ENCODE measurements at regions not wholly inside any gene's neighbourhood (a gene's known extent, or its start where the extent isn't known, plus 50 kb on each side); places are given as distances from the start of the nearest gene placed in this dataset.
A peak's percentile ranks its signal among the peaks of the same experiment; 100 is the strongest.
"Not testable (repeated sequence)": the region's sequence is repeated elsewhere in the genome, so short reads cannot be mapped to it uniquely, and the experiment has no call there.

DNA sequence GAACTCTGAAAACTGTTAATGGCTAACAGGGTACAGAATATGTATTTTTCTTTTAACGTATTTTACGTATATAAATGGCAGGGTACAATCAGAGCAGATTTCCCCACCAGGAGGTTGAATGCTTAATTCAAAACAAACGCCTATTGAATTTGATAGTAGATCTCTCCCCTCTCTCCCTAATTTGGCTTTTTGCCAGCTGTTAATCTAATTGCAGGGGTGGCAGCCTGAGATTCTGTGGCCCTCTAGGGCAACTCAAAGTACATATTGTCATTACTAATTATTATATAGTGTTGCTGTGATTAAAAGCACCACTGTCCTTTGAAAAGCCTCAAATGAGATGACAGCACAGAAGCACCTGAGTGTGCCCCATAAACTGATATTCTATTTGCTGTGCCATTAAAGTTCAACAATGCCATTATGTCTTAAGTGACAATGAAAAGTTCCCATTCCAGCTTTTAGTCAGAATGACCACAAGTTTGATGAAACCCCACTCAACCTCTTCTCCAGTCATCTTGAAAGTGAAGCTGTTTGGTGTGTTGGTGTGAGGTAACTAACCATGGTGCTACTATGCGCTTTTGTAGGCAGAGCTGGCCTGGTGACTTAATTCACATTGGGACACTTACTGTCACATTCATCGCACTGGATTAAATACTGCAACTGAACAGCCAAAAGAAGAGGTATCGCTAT lies 351.4 kb downstream of the KCNRG start:
- FAIRE-seq: no peak

DNA sequence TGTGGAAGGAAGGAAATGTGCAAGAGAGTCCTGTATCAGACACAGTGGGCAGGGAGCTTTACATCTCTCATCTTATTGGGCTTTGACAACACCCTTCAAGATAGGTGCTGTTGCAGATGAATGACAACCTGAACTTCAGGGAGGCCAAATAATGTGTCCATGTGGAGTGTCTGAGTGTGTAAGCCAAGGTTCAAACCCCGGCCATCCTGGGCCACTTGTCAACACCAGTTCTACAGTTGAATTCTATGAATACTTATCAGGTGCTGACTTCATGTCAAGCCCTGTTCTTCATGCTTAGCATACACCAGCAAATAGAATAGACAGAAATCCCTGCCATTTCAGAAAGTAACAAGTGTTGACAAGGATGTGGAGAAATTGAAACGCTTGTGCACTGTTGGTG lies 354.4 kb downstream of the KCNRG start:
- FAIRE-seq: no peak

DNA sequence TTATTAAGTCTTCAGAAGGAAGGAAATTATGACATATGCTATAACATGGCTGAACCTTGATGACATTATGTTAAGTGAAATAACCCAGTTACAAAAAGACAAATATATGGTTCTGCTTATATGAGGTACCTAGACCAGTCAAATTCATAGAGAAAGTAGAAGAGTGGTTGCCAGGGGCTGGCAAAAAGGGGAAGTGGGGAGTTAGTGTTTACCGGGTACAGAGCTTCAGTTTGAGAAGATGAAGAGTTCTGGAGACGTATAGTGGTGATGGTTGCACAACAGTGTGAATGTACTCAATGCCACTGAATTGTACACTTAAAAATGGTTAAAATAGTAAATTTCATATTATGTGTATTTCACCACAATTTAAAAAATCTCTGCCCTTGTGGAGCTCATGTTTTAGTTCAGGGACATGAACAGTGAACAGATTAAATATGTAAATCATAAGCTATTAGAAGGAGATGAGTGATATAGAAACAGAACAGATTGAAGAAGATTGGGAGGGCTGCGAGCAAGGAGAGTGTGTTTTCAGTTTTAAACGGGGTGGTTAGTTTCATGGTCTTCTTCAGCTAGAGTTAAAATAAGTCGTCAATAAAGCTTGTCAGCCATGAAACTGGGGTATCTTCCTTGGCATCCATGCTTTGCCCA lies 355.2 kb downstream of the KCNRG start:
- no peak for FAIRE-seq

DNA sequence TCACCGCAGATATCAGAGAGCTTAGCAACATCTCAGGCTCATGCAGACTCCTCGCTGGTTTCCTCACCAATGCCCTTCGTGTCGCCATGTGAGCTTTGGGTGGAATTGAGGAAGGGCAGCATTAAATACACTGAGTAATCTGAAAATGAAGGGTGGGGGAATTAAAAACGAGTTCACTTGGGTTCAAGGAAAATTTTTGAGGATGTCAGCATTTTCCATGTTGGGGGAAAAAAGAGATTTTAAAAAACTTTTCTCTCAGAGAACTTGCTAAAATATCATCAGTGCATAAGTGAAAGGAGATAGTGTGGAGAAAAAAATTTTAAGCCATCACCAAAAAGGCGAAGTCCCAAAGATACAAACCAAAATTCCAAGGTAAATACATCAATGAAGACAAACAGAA lies 359.3 kb downstream of the KCNRG start:
- FAIRE-seq: no peak

DNA sequence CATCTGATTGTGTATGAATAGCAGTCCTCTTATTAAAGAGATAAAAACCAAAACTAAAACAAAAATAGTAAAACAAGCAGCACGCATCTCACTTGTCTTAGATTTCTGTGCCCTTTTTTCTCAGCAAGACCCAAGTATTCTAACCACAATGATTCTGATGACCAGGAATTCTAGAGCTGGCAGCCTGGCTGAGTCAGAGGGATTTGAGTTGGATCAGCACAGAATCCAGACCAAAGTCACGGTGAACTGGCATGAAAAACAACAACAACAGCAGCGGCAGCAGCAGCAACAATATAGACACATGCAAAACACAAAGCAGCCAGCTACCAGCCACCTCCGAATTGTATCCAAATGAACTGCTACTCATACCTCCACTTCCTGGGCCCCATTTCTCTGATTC lies 360.5 kb downstream of the KCNRG start:
- FAIRE-seq: no peak

DNA sequence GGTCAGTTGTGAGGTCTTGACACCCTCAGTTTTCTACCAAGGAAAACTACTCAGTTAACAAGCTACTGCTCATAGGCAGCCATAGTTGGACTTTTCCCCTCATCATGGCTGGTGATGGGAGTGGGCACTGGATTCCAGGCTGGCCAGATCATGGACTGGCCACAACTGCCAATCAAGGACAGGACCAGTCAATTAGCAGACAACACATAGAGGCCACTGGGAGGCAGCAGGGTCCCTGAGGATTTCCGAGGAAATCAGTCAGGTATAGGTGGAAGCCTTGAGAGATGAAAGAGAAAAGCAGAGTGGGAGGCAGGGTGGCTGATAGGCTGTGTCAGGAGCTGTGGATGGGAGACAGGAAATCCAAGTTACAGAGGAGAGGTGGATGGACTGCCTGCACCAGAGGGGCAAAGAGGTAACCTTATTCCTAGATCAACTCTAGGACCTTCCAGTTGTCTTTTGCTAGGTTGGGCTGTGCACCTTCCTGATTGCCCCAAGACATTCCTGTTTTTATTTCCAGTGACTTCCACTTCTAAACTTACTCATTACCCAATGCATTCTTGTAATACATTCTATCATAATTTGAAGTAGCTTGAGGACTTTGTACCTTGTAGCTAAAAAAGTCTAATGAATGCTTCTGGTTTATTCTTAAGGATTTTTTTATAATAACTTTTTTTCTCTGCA lies 361.8 kb downstream of the KCNRG start:
- no peak for FAIRE-seq

DNA sequence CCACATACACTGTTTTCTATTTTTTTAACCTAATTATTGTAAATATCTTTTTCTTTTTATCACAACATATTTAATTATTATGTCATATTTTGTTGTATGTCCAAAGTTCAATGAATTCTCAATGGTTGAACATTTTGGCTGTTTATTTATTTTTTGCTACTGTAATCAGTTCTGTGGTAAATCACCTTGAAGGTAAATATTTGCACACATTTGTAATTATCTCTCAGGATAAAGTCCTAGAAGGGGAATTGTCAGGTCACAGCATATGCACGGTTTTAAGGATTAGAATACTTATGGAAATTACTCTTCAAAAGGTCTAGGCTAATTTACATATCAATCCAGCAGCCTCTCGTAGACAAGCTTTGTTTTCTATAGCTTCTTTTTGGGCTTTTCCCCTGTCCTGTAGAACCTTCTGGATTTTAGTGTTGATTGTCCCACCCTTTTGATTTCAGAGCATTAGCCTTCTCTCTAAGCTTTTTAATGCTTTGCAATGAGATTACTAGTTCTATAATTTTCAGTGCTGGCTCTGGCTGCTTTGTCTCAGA lies 362.6 kb downstream of the KCNRG start:
- FAIRE-seq: peak; percentile 36

DNA sequence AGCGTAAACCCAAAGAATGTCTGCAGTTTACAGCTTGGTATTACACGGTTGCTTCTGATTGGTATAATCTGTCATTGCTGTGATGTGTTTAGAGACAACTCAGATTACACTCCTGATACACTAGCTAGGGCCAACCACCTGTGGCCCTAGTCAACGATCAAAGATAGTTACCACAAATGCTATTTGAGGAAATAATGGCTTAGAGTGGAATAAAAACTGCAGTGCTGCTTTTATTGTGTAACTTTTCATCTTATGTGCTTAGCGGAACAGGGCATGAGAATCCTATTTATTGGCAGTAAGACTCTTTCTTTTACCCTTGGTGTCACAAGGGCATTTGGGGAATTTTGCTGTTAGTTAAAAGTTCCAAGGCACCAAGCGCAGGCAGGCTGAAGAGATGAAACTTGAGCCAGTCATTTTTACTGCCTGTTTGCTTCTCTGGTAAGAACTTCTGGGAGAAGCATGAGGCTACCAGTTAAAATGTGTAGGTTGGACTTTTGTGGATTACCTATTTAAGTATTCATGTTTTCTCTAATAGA lies 363.3 kb downstream of the KCNRG start:
- no peak for FAIRE-seq

DNA sequence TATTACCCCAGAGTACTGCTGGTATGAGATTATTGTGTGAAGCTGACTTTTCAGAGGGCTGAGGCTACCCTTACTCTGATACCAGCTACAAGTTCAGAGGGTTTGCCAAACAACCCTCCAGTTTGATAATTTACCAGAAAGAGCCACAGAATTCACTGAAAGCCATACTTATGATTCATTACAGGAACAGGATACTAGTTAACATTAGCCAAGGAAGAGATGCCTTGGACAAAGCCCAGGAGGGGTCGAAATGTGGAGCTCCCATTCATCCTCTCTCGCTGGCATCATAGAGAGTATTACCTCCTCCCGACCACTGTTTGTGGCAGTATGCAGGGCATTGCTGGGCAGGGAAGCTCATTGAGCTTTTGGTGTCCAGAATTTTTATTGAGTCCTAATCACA lies 364.3 kb downstream of the KCNRG start:
- FAIRE-seq: no peak

DNA sequence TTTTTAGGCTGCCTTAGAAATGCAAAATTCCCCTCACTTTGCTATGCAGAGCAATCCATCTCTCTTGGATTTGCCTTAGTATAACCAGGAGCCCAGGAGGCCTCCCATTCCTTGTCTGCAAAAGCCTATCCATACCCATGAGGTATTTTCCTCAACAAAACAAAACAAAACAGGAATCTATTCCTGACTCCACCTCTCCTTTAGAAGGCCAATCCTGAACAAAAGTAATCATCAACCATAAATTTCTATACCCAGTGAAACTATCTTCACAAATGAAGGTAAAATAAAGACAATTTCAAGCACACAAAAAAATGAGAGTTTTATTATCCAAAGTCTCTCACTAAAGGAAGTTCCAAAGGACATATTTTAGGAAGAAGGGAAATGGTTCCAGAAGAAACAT lies 365.7 kb downstream of the KCNRG start:
- no peak for FAIRE-seq

DNA sequence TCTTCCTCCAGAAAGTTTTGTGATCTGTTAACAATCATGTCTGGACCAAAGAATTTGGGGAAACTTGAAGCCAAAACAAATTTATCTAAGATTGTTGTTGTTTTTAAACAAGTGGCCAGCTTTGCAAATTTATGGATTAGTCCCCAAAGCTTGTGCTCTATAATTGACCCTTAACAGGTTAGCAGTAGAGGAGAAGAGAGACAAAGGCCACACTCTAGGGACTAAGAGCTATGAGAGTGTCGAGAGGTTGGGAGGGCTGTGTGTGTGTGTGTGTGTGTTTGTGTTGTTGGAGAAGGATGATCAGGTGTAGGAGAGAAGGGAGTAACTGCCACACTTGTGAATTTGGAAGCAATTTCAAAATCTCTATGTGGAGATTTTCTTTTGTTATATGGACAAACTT lies 367.3 kb downstream of the KCNRG start:
- FAIRE-seq: no peak

DNA sequence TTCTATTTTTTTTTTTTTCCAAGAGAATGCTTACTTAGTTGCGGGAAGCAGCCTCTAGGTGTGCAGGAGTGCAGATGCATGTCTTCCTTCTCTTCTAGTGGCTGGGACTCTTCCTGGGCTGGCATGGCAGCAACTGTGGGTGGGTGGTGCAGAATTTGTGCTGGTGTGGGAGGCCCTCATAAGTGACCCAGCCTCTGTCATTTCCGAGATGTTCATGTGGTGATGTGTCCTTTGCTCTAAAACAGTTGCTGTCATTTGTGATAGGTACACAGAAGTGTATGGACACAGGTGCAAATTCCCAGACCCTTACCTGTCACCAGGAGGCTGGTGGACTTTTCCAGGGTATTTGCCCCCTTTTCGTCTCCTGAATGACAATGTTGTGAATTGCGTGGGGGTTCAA lies 367.7 kb downstream of the KCNRG start:
- no peak for FAIRE-seq

DNA sequence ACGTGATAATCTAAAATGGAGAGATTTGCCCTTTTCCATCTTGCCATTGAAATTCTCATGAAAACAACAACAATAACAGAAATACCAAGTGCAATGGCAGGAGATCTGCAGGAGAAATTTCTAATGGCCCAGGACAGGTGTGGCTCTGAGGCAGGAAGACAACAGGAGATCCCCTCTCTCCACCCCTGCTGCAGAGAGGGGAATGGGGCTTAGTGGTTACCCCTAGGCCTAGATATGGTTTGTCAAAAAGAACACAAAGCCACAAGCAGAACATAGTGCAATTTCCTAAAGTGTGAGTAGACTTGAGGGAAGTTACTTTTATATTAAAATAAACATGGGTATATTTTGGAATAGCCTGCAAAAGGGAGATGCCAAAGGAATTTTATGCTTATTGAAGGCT lies 369.5 kb downstream of the KCNRG start:
- no peak for FAIRE-seq

DNA sequence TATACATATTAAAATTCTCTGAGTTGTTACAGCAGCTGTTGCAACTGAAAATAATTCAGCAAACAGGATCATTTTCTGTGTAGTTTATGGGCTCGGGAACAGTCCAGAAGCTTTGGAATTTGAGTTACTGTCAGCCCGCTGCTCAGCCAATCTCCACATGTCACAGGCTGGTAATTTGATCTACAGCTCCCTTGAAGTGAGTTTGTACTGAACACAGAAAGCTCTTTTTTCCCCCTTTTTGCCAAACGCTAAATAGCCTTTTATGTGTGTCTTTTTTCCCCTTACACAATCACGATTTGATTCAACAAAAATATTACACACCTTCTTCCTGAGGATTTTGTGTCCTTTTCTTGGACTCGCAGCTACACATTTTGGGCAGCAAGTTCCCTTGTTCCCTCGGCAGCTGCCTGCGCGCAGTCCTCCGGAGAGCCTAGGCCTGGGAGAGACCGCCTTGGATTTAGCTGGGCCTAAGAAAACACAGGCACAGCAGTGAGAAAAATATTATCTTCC lies 371.4 kb downstream of the KCNRG start:
- no peak for FAIRE-seq

DNA sequence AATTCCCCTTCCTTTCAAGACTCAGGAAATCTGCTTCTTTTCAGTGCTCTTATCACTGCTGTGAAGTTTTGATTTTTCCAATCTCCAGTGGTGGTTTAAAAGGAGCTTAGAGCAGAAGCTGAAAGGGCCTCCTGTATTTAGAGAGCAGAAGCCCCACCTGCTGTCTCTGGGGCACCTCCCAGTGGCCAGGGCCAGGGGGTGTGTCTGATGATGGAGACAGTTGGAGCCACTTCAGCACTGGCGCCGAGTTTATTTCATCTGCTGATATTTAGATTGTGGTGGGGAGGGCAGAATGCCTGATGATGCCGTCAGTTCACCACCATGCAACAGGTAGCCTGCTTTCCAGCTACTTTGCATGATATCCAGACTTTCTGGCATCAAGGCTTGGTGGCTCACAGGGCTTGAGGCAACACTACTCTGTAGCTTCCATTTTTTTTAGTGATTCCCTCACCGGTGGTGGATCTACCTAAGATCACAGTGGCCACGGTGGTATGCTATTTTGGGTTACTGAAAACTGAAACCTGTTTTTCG lies 371.9 kb downstream of the KCNRG start:
- no peak for FAIRE-seq

DNA sequence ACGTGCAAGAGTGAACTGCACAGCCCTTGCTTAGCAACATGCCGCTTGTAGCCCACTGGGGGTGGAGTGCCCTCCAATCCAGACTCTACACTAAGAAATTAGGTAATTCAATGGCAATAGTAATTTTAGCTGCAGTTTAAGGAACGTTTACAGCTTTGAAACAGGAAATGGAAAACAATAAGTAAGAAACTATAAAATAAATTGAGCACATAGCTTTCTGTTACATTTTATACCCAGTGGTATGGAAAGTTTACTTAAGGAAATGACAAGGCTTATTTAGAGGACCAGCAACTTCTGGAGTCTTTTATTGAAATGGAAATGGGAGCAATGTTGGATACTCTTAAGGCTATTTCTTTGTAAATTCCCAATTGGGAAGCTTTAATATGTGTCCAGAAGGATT lies 373.2 kb downstream of the KCNRG start:
- no peak for FAIRE-seq

DNA sequence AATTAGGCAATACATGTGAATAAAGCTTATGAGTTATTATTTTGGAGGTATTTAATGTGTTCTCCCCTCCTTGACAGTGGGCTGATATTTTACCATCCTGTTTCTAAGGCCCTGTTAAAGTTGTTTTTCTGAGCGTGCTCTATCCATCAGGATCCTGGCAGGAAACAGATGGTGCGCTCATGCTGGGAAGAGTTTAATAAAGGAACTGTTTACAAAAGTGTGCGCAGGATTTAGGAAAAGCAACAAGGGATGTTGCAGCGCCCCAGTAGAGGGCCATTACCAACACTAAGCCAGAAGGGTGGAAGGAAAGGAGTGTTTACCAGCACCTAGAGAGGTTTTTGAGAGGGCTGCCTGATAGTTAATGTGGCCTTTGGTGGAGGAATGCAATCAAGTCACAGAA lies 374.5 kb downstream of the KCNRG start:
- no peak for FAIRE-seq

DNA sequence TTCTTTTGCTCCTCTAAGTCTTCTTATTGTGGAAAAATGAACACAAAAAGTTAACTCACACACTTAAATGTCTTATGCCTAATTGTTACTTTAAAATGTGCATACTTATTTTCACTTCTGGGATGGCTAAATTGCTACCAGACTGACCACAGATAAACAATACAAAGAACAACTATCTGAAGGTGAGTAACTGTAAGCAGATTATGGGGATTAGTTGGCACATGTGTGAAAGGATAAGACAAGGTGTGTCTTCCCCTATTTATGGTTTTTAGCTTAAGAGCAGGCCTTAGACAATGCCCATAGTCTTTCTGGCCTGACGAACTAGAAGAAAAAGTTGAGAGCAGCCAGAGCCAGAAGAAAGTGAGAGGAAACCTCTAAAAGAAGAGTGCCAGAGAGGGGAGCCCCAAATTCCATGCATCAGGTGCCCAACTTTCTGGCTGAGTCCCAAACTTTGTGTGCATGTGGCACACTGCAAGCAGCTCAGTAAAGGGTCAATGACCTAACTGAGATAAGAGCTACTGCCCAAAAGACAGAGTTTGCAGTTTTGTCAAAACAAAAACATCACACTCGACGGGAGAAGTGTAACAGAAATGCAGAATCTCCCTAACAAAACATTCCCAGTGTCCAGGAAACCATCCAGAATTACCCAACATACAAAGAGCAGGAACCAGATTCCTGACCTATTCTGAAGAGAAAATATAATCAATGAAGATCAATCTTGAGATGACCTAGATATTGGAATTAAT lies 375.4 kb downstream of the KCNRG start:
- FAIRE-seq: no peak

DNA sequence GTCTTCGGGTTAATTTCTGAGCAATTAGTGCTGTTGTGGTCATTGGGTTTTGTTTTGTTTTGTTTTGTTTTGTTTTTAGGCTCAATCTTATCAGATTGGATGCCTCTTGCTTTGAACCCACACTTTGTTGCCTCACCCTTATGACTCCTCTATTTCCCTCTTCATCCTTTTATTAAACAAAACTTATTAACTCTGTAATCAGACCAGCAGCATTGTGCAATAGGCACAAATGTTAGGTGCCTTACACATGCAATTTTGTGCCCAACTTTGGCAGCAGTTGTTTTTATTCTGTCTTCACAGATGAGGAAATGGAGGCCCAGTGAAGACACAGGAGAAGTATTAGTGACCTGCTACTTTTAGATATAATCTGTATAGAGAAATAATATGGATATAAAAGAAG lies 377.7 kb downstream of the KCNRG start:
- FAIRE-seq: no peak

DNA sequence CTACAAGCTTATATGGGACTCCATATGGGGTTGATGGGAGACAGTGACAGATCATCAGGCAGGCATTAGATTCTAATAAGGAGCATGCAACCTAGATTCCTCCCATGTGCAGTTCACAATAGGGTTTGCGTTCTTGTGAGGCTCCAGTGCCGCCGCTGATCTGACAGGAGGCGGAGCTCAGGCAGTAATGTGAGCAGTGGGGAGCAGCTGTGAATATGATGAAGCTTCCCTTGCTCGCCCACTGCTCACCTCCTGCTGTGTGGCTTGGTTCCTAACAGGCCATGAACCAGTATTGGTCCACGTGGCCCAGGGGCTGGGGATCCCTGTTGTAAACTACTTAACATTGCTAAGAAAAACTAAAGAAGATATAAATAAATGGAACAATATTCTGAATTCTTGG lies 378.4 kb downstream of the KCNRG start:
- no peak for FAIRE-seq

DNA sequence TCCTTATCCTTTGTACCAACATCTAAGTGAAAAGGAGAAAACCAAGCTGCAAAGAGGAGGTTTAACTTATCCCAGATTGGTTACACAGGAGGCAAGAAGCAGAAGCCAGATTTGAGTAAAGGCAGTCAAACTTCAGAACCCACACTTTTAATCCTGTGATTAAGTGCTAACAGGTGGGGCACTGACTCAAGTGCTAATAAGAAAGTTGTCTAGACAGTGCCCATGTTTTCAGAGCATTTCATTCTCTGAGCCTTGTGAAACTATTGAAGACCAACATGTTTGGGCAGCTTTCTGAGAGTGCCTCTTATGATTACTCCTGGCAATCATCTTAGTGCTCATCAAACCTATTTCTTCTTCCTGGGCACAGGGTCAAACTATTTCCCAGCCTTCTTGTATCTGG lies 380.8 kb downstream of the KCNRG start:
- no peak for FAIRE-seq

DNA sequence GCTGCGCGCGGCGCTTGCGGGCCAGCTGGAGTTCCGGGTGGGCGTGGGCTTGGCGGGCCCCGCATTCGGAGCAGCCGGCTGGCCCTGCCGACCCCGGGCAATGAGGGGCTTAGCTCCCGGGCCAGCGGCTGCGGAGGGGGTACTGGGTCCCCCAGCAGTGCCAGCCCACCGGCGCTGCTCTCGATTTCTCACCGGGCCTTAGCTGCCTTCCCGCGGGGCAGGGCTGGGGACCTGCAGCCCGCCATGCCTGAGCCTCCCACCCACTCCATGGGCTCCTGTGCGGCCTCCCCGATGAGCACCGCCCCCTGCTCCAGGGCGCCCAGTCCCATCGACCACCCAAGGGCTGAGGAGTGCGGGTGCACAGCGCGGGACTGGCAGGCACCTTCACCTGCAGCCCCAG lies 381.4 kb downstream of the KCNRG start:
- FAIRE-seq: not testable (repeated sequence)
